IMR-90 (cell line): ENCODE measurements at regions not wholly inside any gene's neighbourhood (a gene's known extent, or its start where the extent isn't known, plus 50 kb on each side); places are given as distances from the start of the nearest gene placed in this dataset.

ENCODE experiments used
- ATAC-seq: fragments of 200-7000 bp; cut with Tn5 transposase; 2 replicates; pipeline ENCODE4 v1.9.1; 2020; ENCODE audit warnings: low read depth, mild to moderate bottlenecking, moderate library complexity
- BruUV-seq: library from RNA; stranded (reverse); fragments of 400-500 nt; replicated peaks from 2 replicates; lab custom pipeline; 2021; lab: Mats Ljungman, UMichigan
- CTCF ChIA-PET: fragments of 300-600 bp; formaldehyde crosslinking; extraction: SDS; loops from one replicate; lab custom pipeline; 2021; ENCODE audit warnings: antibody characterized with exemption; lab: Yijun Ruan, JAX
- POLR2A ChIA-PET: fragments of 300-600 bp; sonication (Branson Sonifier 250); formaldehyde crosslinking; loops from one replicate; lab custom pipeline; 2022; ENCODE audit warnings: antibody characterized with exemption; ENCODE audit not compliant: unreplicated experiment; lab: Charles Lee
- DNase-seq: peaks from one replicate; pipeline ENCODE4 v3.0.0; 2013
- H2AFZ ChIP-seq: replicated peaks from 2 replicates; pipeline ENCODE3; 2013; ENCODE audit warnings: low read length, mild to moderate bottlenecking; ENCODE audit not compliant: poor library complexity
- H2AK5ac ChIP-seq: 2 replicates; pipeline ENCODE4 v1.6.1; 2013; ENCODE audit warnings: low read depth, low read length, inconsistent platforms
- H2AK9ac ChIP-seq: replicated peaks from 2 replicates; pipeline ENCODE3; 2013; ENCODE audit warnings: mild to moderate bottlenecking, low read depth, low read length, moderate library complexity; ENCODE audit not compliant: poor library complexity
- H2BK120ac ChIP-seq: 2 replicates; pipeline ENCODE4 v1.6.1; 2013; ENCODE audit warnings: low read depth, low read length, inconsistent platforms
- H2BK15ac ChIP-seq: 3 replicates; pipeline ENCODE4 v1.6.1; 2013; ENCODE audit warnings: low read depth, low read length, inconsistent platforms
- H2BK20ac ChIP-seq: 2 replicates; pipeline ENCODE4 v1.6.1; 2013; ENCODE audit warnings: low read depth, mild to moderate bottlenecking, inconsistent platforms, low read length, moderate library complexity
- H2BK5ac ChIP-seq: 2 replicates; pipeline ENCODE4 v1.6.1; 2013; ENCODE audit warnings: mild to moderate bottlenecking, low read depth, low read length, inconsistent platforms; ENCODE audit not compliant: poor library complexity, severe bottlenecking
- H3K14ac ChIP-seq: replicated peaks from 2 replicates; pipeline ENCODE4 v1.6.1; 2013; ENCODE audit warnings: low read depth, low read length, inconsistent platforms
- H3K18ac ChIP-seq: 2 replicates; pipeline ENCODE4 v1.6.1; 2013; ENCODE audit warnings: low read depth, low read length, control low read depth
- H3K23ac ChIP-seq: 2 replicates; pipeline ENCODE4 v1.6.1; 2013; ENCODE audit warnings: low read depth, low read length, inconsistent platforms
- H3K27ac ChIP-seq: 2 replicates; pipeline ENCODE4 v1.5.1; 2013; ENCODE audit warnings: mild to moderate bottlenecking, control low read depth, low read length; ENCODE audit not compliant: insufficient read depth
- H3K27me3 ChIP-seq: 2 replicates; pipeline ENCODE4 v1.6.1; 2013; ENCODE audit warnings: low read length; ENCODE audit not compliant: control insufficient read depth, insufficient read depth
- H3K36me3 ChIP-seq: 2 replicates; pipeline ENCODE4 v1.6.1; 2013; ENCODE audit warnings: low read length, mixed read lengths; ENCODE audit not compliant: control insufficient read depth, insufficient read depth
- H3K4ac ChIP-seq: 2 replicates; pipeline ENCODE4 v1.6.1; 2013; ENCODE audit warnings: low read depth, low read length, inconsistent platforms
- H3K4me1 ChIP-seq: 2 replicates; pipeline ENCODE4 v1.6.1; 2013; ENCODE audit warnings: low read length, mixed read lengths; ENCODE audit not compliant: control insufficient read depth, insufficient read depth
- H3K4me2 ChIP-seq: 2 replicates; pipeline ENCODE4 v1.6.1; 2013; ENCODE audit warnings: low read depth, mild to moderate bottlenecking, control low read depth, low read length, moderate library complexity
- H3K4me3 ChIP-seq: 2 replicates; pipeline ENCODE4 v1.5.1; 2013; ENCODE audit warnings: low read depth, mild to moderate bottlenecking, control low read depth, low read length, moderate library complexity; ENCODE audit not compliant: insufficient read depth
- H3K56ac ChIP-seq: 2 replicates; pipeline ENCODE4 v1.6.1; 2013; ENCODE audit warnings: low read length, inconsistent platforms; ENCODE audit not compliant: insufficient read depth; ENCODE audit errors: extremely low read depth
- H3K79me1 ChIP-seq, 2 experiments: 2 replicates each; pipeline ENCODE4 v1.6.1; 2013; ENCODE audit warnings: low read length in 2 of 2, inconsistent platforms in 1 of 2, low read depth in 1 of 2
- H3K9ac ChIP-seq: 2 replicates; pipeline ENCODE4 v1.6.1; 2013; ENCODE audit warnings: low read depth, low read length, control low read depth
- H3K9me1 ChIP-seq: 2 replicates; pipeline ENCODE4 v1.6.1; 2013; ENCODE audit warnings: low read length, inconsistent platforms; ENCODE audit not compliant: insufficient read depth
- H3K9me3 ChIP-seq: 2 replicates; pipeline ENCODE4 v1.6.1; 2013; ENCODE audit warnings: low read length; ENCODE audit not compliant: control insufficient read depth, insufficient read depth
- H4K20me1 ChIP-seq: 2 replicates; pipeline ENCODE4 v1.6.1; 2013; ENCODE audit warnings: low read length, inconsistent platforms; ENCODE audit not compliant: insufficient read depth
- H4K5ac ChIP-seq: 2 replicates; pipeline ENCODE4 v1.6.1; 2013; ENCODE audit warnings: mild to moderate bottlenecking, low read depth, low read length, control low read depth
- H4K8ac ChIP-seq, 2 experiments: 2 replicates each; pipeline ENCODE4 v1.6.1; 2013; ENCODE audit warnings: low read depth in 2 of 2, low read length in 2 of 2, control low read depth in 1 of 2, inconsistent platforms in 1 of 2
- H4K91ac ChIP-seq: 2 replicates; pipeline ENCODE4 v1.6.1; 2013; ENCODE audit warnings: low read depth, low read length, inconsistent platforms; ENCODE audit not compliant: insufficient read depth
- BHLHE40 ChIP-seq: fragments of 150-350 bp; IDR thresholded peaks from 2 replicates; pipeline ENCODE4 v1.6.1; 2016; ENCODE audit warnings: mild to moderate bottlenecking, low read depth, low read length
- CHD1 ChIP-seq: IDR thresholded peaks from 2 replicates; pipeline ENCODE4 v1.6.1; 2012; ENCODE audit warnings: low read depth, low read length, improper control_type of control experiment
- ELK1 ChIP-seq: fragments of 150-350 bp; IDR thresholded peaks from 2 replicates; pipeline ENCODE4 v1.6.1; 2016; ENCODE audit warnings: low read depth, mild to moderate bottlenecking, low read length, moderate library complexity, borderline replicate concordance
- FOS ChIP-seq: fragments of 150-350 bp; IDR thresholded peaks from 2 replicates; pipeline ENCODE4 v1.6.1; 2016; ENCODE audit warnings: low read depth, low read length
- MAFK ChIP-seq: IDR thresholded peaks from 2 replicates; pipeline ENCODE4 v1.6.1; 2012; ENCODE audit warnings: low read depth, low read length, improper control_type of control experiment
- MAZ ChIP-seq: IDR thresholded peaks from 2 replicates; pipeline ENCODE4 v1.6.1; 2012; ENCODE audit warnings: low read depth, mild to moderate bottlenecking, low read length, improper control_type of control experiment, moderate library complexity, borderline replicate concordance
- RAD21 ChIP-seq: IDR thresholded peaks from 2 replicates; pipeline ENCODE4 v1.6.1; 2012; ENCODE audit warnings: low read length, improper control_type of control experiment
- RCOR1 ChIP-seq: IDR thresholded peaks from 2 replicates; pipeline ENCODE4 v1.6.1; 2012; ENCODE audit warnings: mild to moderate bottlenecking, low read length, improper control_type of control experiment; ENCODE audit not compliant: insufficient replicate concordance
- RFX5 ChIP-seq: IDR thresholded peaks from 2 replicates; pipeline ENCODE4 v1.8.0; 2012; ENCODE audit warnings: low read depth, mild to moderate bottlenecking, low read length, moderate library complexity
- WGBS, 2 experiments: methylation state at CpG; one replicate each; pipeline versions ENCODE4 v1.1.5 to v1.1.7; 2013; ENCODE audit warnings: missing lambda C conversion rate in 2 of 2; ENCODE audit not compliant: insufficient read length in 1 of 2; ENCODE audit errors: extremely low coverage in 2 of 2; 5-methylcytosine and 5-hydroxymethylcytosine counted together
- dilution Hi-C: fragments of 300-500 bp; cut with HindIII; formaldehyde crosslinking; loops from one replicate; pipeline ENCODE4 v1.14.3; 2018; ENCODE audit warnings: low sequenced_read_pairs; ENCODE audit not compliant: unreplicated experiment
- in situ Hi-C: fragments of 300-500 bp; cut with MboI; formaldehyde crosslinking; loops from 3 replicates; pipeline ENCODE4 v1.14.3; 2019; ENCODE audit warnings: low sequenced_read_pairs, inconsistent platforms, mixed read lengths
- intact Hi-C: fragments of 100-400 bp; cut with micrococcal nuclease; formaldehyde crosslinking; loops from 2 replicates; pipeline ENCODE4 v1.10.0; 2022

DNA sequence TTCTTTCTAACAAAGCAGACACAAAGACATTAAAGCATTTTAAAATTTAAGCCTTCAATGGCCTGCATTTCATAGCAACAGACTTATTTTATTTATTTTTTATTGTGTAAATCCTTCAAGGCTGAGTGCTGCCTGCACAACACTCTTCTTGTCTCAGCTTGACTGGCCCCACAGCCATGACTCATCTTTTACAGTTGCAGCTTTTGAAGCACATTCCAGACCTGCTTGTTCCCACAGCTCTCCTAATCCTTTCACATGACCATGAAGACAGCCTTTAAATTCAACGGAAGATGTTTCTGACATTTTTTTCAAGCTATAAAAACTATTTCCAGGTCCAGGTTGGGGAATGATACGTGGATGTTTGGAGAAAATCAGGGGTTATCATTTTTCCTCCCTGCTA is 276.9 kb upstream of the TACR3 start:
- no peak for ATAC-seq
- H4K91ac ChIP-seq = no peak overlapping the region
- no peak overlapping the region for H2BK15ac ChIP-seq
- H3K23ac ChIP-seq = no peak overlapping the region
- in situ Hi-C loops = no loop called here
- H3K9me1 ChIP-seq = no peaks in the 10 kb centered on the region
- no peak overlapping the region for H4K8ac ChIP-seq
- H3K14ac ChIP-seq = no peak overlapping the region
- H3K9ac ChIP-seq = no peak overlapping the region
- no peak overlapping the region for H3K4ac ChIP-seq
- no peaks in the 10 kb centered on the region for H3K27me3 ChIP-seq
- POLR2A ChIA-PET = no interaction called here
- no peaks in the 10 kb centered on the region for H3K4me1 ChIP-seq
- intact Hi-C loops = no loop called here
- no TSS peak for BruUV-seq
- no peak for TF ChIP-seq BHLHE40
- TF ChIP-seq MAFK = no peak
- TF ChIP-seq MAZ = no peak
- TF ChIP-seq RAD21 = no peak
- TF ChIP-seq CHD1 = no peak
- TF ChIP-seq FOS = no peak
- TF ChIP-seq RCOR1 = no peak
- TF ChIP-seq ELK1 = no peak
- no peak for TF ChIP-seq RFX5
- no CpG with 5 or more reads among the region's 2 CpGs for WGBS, 2 experiments
- no peak overlapping the region for H2BK5ac ChIP-seq
- no peaks in the 10 kb centered on the region for H3K36me3 ChIP-seq
- H3K56ac ChIP-seq = no peak overlapping the region
- H3K4me2 ChIP-seq = no peak overlapping the region
- H3K9me3 ChIP-seq = peaks cover 2% of the 10 kb centered on the region; the same call in 1 of the 2 replicates
- DNase-seq = no peak
- H2BK20ac ChIP-seq = no peak overlapping the region
- no peak overlapping the region for H2AK9ac ChIP-seq
- H4K20me1 ChIP-seq = no peaks in the 10 kb centered on the region
- H4K5ac ChIP-seq = no peak overlapping the region
- H3K79me1 ChIP-seq = no peaks in the 10 kb centered on the region
- CTCF ChIA-PET = no interaction called here
- no peak overlapping the region for H3K18ac ChIP-seq
- H2BK120ac ChIP-seq = no peak overlapping the region
- H2AK5ac ChIP-seq = no peak overlapping the region
- dilution Hi-C loops = no loop called here
- no peak overlapping the region for H3K27ac ChIP-seq
- H3K4me3 ChIP-seq = no peak overlapping the region
- H2AFZ ChIP-seq = no peak overlapping the region
